AG04450 (cell line): ENCODE measurements at regions not wholly inside any gene's neighbourhood (a gene's known extent, or its start where the extent isn't known, plus 50 kb on each side); places are given as distances from the start of the nearest gene placed in this dataset.

ENCODE experiments used
- CTCF ChIA-PET: fragments of 300-600, 350-600 bp; formaldehyde crosslinking; extraction: SDS; loops from one replicate; lab custom pipeline; 2022; ENCODE audit warnings: antibody characterized with exemption, inconsistent platforms; lab: Charles Lee
- POLR2A ChIA-PET: fragments of 350-600 bp; formaldehyde crosslinking; extraction: SDS; loops from one replicate; lab custom pipeline; 2021; ENCODE audit warnings: antibody characterized with exemption, inconsistent platforms; lab: Yijun Ruan, JAX
- DNase-seq: peaks from one replicate; pipeline ENCODE4 v3.0.0-alpha.2; 2011; ENCODE audit warnings: low read depth, low spot score
- H3K27ac ChIP-seq: one replicate; pipeline ENCODE4 v1.5.1; 2012; ENCODE audit warnings: low read depth, low read length, control low read depth
- H3K27me3 ChIP-seq: one replicate; pipeline ENCODE4 v1.6.0; 2012; ENCODE audit warnings: low read length; ENCODE audit not compliant: control insufficient read depth, insufficient read depth
- H3K4me3 ChIP-seq: 2 replicates; pipeline ENCODE4 v1.5.1; 2011; ENCODE audit warnings: mild to moderate bottlenecking, low read depth, low read length, control low read depth
- H3K9me3 ChIP-seq: 2 replicates; pipeline ENCODE4 v1.5.1; 2012; ENCODE audit warnings: low read length; ENCODE audit not compliant: control insufficient read depth, insufficient read depth
- TF ChIP-seq, protein P1 (sequence below): IDR thresholded peaks from 2 replicates; pipeline ENCODE4 v1.5.1; 2011; ENCODE audit warnings: low read depth, low read length, control low read depth, inconsistent platforms

DNA sequence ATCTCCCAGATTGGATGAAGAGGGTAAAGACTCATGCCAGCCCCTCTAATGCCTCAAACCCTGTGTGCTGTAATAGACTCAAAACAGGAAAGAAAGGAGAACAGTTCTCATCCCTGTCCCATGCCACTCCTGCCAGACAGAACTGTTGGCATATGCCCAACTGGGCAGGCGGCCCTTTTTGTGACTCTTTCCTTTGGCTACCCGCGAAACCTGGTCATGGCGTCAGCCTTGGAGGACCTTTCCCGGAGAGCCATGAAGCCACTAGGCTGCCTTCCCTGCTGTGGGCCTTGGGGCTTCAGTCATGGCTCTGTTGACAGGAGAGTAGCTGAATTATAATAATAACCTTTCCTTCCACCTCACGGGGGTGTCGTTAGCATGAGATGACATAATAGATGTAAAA is 75.9 kb upstream of the SEMA6A start:
- TF ChIP-seq, protein P1, sequence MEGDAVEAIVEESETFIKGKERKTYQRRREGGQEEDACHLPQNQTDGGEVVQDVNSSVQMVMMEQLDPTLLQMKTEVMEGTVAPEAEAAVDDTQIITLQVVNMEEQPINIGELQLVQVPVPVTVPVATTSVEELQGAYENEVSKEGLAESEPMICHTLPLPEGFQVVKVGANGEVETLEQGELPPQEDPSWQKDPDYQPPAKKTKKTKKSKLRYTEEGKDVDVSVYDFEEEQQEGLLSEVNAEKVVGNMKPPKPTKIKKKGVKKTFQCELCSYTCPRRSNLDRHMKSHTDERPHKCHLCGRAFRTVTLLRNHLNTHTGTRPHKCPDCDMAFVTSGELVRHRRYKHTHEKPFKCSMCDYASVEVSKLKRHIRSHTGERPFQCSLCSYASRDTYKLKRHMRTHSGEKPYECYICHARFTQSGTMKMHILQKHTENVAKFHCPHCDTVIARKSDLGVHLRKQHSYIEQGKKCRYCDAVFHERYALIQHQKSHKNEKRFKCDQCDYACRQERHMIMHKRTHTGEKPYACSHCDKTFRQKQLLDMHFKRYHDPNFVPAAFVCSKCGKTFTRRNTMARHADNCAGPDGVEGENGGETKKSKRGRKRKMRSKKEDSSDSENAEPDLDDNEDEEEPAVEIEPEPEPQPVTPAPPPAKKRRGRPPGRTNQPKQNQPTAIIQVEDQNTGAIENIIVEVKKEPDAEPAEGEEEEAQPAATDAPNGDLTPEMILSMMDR, result no peak
- DNase-seq, result no peak
- H3K27ac ChIP-seq, result no peak overlapping the region
- H3K27me3 ChIP-seq, result no peaks in the 10 kb centered on the region
- H3K4me3 ChIP-seq, result no peak overlapping the region
- no peaks in the 10 kb centered on the region for H3K9me3 ChIP-seq
- ChIA-PET CTCF (interaction anchor here (0.6 kb wide), 1 partner anchor 36 kb away, joined by 3 read pairs; no protein-coding TSS in a partner anchor), POLR2A (no interaction called here)

DNA sequence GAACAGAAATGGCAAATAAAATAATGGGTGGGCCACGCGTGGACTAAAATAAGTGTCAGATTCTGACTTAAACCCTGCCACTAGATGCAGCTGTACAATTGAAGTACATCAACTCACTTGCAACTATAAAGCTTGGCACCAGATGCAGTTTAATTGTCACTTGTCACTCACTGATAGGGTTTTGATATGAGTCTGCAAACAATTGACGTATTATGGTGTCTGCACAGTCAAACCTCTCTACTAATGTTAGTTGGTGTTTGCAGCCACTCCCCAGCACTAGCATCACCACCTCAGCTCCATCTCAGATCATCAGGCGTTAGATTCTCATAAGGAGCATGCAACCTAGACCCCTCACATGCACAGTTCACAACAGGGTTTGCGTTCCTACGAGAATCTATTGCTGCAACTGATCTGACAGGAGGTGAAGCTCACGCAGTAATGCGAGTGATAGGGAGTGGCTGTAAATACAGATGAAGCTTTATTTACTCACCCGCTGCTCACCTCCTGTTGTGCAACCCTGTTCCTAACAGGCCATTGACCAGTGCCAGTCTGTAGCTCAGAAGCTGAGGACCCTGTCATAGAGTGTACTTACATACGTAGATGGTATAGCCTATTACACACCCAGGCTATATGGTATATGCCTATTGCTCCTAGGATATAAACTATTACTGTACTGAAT is 72.1 kb upstream of the SEMA6A start:
- TF ChIP-seq, protein P1, result no peak
- POLR2A ChIA-PET, result no interaction called here
- Histone ChIP-seq H3K27me3 (no peaks in the 10 kb centered on the region), H3K4me3 (no peak overlapping the region), H3K27ac (no peak overlapping the region), H3K9me3 (no peaks in the 10 kb centered on the region)
- no peak for DNase-seq
- CTCF ChIA-PET, result no interaction called here

DNA sequence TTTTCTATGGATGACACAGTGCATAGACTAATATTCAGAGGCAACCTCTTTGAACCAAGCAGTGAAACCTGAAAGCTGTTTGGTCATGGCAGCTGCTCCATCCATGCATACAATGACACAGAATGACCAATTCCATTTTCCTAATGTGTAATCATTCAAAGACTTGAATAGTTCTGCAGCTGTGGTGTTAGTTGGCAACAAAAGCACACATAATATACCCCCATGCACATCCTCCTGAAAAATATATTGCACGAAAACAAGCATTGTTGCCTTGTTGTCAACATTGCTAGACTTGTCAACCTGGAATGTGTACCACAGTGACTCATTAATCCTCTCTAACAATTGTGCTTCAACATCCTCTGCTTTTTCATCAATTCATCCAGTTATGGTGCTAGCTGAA is 71.0 kb upstream of the SEMA6A start:
- ChIA-PET CTCF (no interaction called here), POLR2A (no interaction called here)
- H3K27ac ChIP-seq, result no peak overlapping the region
- no peak for DNase-seq
- no peaks in the 10 kb centered on the region for H3K27me3 ChIP-seq
- TF ChIP-seq, protein P1, result no peak
- no peak overlapping the region for H3K4me3 ChIP-seq
- no peaks in the 10 kb centered on the region for H3K9me3 ChIP-seq

DNA sequence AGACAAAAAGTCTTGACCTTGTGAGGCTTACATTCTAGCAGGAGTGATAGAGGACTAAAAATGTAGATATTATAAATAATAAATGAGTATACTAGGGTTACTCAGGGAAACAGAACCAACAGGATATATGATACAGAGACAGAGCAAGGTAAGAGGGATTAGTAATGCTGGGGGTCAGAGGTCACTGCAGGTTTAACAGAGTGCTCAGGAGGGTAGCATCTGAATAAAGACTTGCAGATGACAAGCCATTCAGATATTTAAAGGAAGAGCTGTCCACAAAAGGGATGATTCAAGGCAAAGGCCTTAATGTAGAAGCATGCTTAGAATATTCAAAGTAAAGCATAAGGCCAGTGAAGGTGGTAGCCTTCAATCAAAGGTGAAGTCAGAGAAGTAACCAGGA is 65.6 kb upstream of the SEMA6A start:
- no peak for DNase-seq
- Histone ChIP-seq H3K27ac (no peak overlapping the region), H3K27me3 (no peaks in the 10 kb centered on the region), H3K4me3 (no peak overlapping the region), H3K9me3 (no peaks in the 10 kb centered on the region)
- ChIA-PET CTCF (no interaction called here), POLR2A (no interaction called here)
- TF ChIP-seq, protein P1, result no peak

DNA sequence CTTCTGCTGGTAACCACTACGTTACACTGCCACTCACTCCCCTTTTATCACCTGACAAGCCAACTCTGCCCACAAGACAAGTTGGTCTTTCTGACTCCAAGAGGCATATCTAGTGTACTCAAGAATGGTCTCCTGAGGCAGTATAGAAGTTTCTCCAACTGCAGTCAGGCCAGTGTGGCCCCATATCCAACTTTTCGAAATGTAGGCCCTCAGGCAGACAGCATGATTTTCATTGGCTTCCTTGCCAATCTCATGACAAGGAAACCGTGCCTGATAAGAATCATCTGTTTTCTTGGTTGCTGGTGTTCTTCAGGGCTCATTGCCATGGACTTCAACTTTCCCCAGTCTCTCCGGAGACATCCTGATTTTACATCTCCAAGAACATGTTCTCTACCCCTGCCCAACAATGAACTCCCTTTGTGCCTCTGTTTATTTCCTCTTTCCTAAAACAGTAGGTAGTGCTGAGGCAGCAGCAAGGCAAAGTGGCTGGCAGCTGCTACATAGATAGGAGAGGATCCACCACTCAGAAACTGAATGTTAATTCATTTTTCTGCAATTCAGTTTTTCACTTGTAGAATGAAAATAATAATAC is 62.6 kb upstream of the SEMA6A start:
- H3K9me3 ChIP-seq, result no peaks in the 10 kb centered on the region
- no peaks in the 10 kb centered on the region for H3K27me3 ChIP-seq
- CTCF ChIA-PET, result no interaction called here
- no peak overlapping the region for H3K4me3 ChIP-seq
- TF ChIP-seq, protein P1, result no peak
- H3K27ac ChIP-seq, result no peak overlapping the region
- POLR2A ChIA-PET, result no interaction called here
- no peak for DNase-seq
